H1 (cell line): ENCODE measurements at regions not wholly inside any gene's neighbourhood (a gene's known extent, or its start where the extent isn't known, plus 50 kb on each side); places are given as distances from the start of the nearest gene placed in this dataset.

Source experiments
- CHD1 ChIP-seq: IDR thresholded peaks from 2 replicates; pipeline ENCODE4 v1.6.1; 2012; ENCODE audit warnings: low read depth, low read length, improper control_type of control experiment
- TBP ChIP-seq: IDR thresholded peaks from 2 replicates; pipeline ENCODE4 v1.6.1; 2011; ENCODE audit warnings: low read depth, low read length, improper control_type of control experiment

DNA sequence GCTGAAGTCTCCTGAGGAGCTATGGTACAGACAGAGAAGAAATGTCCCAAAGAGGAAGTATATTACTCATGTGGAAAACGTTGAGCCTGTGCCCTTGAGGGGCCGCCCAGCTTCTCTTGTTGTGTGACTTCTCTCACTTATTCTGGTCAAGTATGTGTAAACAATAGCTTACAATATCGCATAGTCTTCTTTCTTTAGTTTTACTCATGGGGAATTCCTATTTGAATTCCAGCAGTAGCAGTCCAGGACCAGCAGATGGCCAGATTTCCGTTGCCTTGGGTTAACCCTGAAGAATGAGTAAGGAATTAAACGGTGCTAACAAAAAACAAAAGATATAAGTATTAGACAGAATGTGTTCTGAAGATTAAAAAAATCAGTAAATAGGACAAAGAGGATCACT is 522.0 kb upstream of the GJE1 start (continued):
- TF ChIP-seq CHD1 (no peak), TBP (no peak)
